Spleen (tissue), 11 donors: ENCODE measurements at regions not wholly inside any gene's neighbourhood (a gene's known extent, or its start where the extent isn't known, plus 50 kb on each side); places are given as distances from the start of the nearest gene placed in this dataset.

ENCODE experiments used
- DNase-seq: peaks from one replicate; pipeline ENCODE4 v3.0.0-alpha.2; 2020
- H3K27ac ChIP-seq, 8 donors: fragments of 200-600 bp; sonication (generic) in 7 of 8; 1 replicate in 4 of 8; 2 replicates in 4 of 8; pipeline versions ENCODE4 v1.5.0 to v1.8.0; 2016 to 2021; ENCODE audit warnings: inconsistent platforms in 4 of 8, mild to moderate bottlenecking in 4 of 8, moderate library complexity in 1 of 8
- H3K27me3 ChIP-seq, 7 donors: fragments of 200-600 bp; sonication (generic) in 6 of 7; replicated peaks in 1 of 7; 1 replicate in 4 of 7; 2 replicates in 3 of 7; pipeline versions ENCODE4 v1.5.0 to v1.8.0; 2016 to 2021; ENCODE audit warnings: inconsistent platforms in 3 of 7, mild to moderate bottlenecking in 1 of 7
- H3K36me3 ChIP-seq, 6 donors: fragments of 200-600 bp; sonication (generic) in 5 of 6; 1 replicate in 4 of 6; 2 replicates in 2 of 6; pipeline versions ENCODE4 v1.5.0 to v1.8.0; 2016 to 2021; ENCODE audit warnings: inconsistent platforms in 2 of 6
- H3K4me1 ChIP-seq, 6 donors: fragments of 200-600 bp; sonication (generic) in 5 of 6; 1 replicate in 3 of 6; 2 replicates in 3 of 6; pipeline versions ENCODE4 v1.5.0 to v1.8.0; 2016 to 2021; ENCODE audit warnings: inconsistent platforms in 3 of 6
- H3K4me3 ChIP-seq, 8 donors: fragments of 200-600 bp; sonication (generic) in 7 of 8; 1 replicate in 4 of 8; 2 replicates in 4 of 8; pipeline versions ENCODE4 v1.5.0 to v1.8.0; 2016 to 2021; ENCODE audit warnings: inconsistent platforms in 4 of 8, mild to moderate bottlenecking in 4 of 8, moderate library complexity in 2 of 8
- H3K9me3 ChIP-seq, 8 donors: fragments of 200-600 bp; sonication (generic) in 7 of 8; 1 replicate in 4 of 8; 2 replicates in 4 of 8; pipeline versions ENCODE4 v1.5.0 to v1.8.0; 2016 to 2021; ENCODE audit warnings: inconsistent platforms in 4 of 8
- CTCF ChIP-seq, 11 experiments: fragments of 200-600 bp in 7 of 11; fragments of 450-650 bp in 4 of 11; sonication (generic) in 4 of 11; IDR thresholded peaks in 8 of 11; conservative IDR thresholded peaks in 3 of 11; 1 replicate in 7 of 11; 2 replicates in 4 of 11; pipeline versions ENCODE4 v1.4.0 to v1.8.0; 2016 to 2021; ENCODE audit warnings: antibody characterized with exemption in 11 of 11, inconsistent platforms in 4 of 11, mild to moderate bottlenecking in 1 of 11
- POLR2A ChIP-seq, 3 donors: fragments of 450-650 bp; IDR thresholded peaks; one replicate each; pipeline ENCODE4 v1.5.1; 2017; ENCODE audit warnings: antibody characterized with exemption in 3 of 3, mild to moderate bottlenecking in 1 of 3
- POLR2AphosphoS5 ChIP-seq, 3 donors: sonication (generic); formaldehyde crosslinking; IDR thresholded peaks; one replicate each; pipeline ENCODE4 v1.5.1; 2017; ENCODE audit warnings: antibody characterized with exemption in 3 of 3
- WGBS, 5 donors: extraction: QIAGEN DNeasy Blood & Tissue Kit in 3 of 5; methylation state at CpG; one replicate each; pipeline versions ENCODE4 v1.1.5 to v1.1.7; 2013 to 2018; 5-methylcytosine and 5-hydroxymethylcytosine counted together
- intact Hi-C: fragments of 100-400 bp; cut with DNase I; formaldehyde crosslinking; loops from one replicate; pipeline ENCODE4 v1.15.0; 2023; ENCODE audit warnings: low total_unique reads
- donor health status: healthy with polysubstance abuse.
- donor health status: DM: no; HTN: no; CAD: no; lungs with moderate emphysema.
- donor health status: DM: no; HTN: no; CAD: no.
- donor health status: Bipolar disorder and iron deficiency.
- donor health status: healthy.
- donor health status: DM: no; HTN: no; CAD: no.
- donor health status: DM: yes; HTN: yes; CAD: no.

DNA sequence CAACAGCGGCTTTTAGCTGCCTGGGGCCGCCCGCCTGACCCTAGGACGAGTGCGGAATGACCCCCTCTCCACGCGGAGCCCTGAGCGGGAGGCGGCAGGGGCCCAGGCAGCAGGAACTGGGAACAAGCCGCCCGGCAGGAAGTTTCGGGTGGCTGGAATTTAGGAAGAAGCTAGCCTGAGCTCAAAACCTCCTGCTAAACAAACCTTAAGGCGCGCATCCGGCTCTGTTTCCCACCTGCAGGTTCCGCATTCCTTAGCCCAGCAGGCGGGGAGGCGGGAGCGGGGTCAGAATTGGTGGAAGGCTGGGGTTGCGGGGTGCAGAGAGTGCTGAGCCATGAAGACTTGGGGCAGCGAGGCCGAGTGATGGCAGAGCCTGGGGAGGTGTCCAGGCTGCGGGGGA, 813.9 kb downstream of the KCNJ18 start:
- WGBS, 5 donors = 80 to 84% (median 81%) methylated on average over 23 of the region's 23 CpGs
- no peak for DNase-seq
- no peaks in the 10 kb centered on the region for H3K4me1 ChIP-seq
- TF ChIP-seq POLR2A (IDR thresholded peaks at IDR 0.05) (no peak), POLR2AphosphoS5 (IDR thresholded peaks at IDR 0.05) (no peak), CTCF (IDR thresholded peaks at IDR 0.05 in 8 of 11, conservative IDR thresholded peaks at IDR 0.05 in 3 of 11) (no peak)
- peaks cover 0 to 71% (median 35%) of the 10 kb centered on the region in 8 donors for H3K9me3 ChIP-seq
- intact Hi-C loops = no loop called here
- H3K36me3 ChIP-seq = no peaks in the 10 kb centered on the region
- no peaks in the 10 kb centered on the region for H3K27me3 ChIP-seq
- H3K4me3 ChIP-seq = no peak overlapping the region
- no peak overlapping the region for H3K27ac ChIP-seq

DNA sequence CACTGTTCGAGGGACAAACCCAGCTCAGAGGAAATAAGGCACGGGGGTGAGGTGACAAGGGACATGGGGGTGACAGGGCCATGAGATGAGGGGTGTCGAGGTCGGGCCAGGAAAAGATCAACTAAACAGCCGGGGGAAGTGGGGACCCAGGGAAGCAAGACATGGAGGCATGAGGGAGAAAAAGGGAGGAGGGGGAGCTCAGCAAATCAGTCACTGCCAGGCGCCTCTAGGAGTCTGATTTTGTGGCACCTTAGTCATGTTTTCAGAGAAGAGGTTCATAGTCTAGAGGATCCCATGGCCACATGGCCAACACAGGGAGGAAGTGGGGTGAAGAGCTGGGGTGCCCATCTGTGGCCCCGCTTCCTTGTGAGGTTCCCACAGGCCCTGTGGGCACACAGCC, 814.5 kb downstream of the KCNJ18 start:
- intact Hi-C loops = no loop called here
- TF ChIP-seq POLR2A (IDR thresholded peaks at IDR 0.05) = no peak
- no peak for TF ChIP-seq POLR2AphosphoS5 (IDR thresholded peaks at IDR 0.05)
- no peak for TF ChIP-seq CTCF (IDR thresholded peaks at IDR 0.05 in 8 of 11, conservative IDR thresholded peaks at IDR 0.05 in 3 of 11)
- DNase-seq = no peak

GRCh38 chr17:22507823-22508222, 815.5 kb downstream of the KCNJ18 start:
- 37 to 66% (median 52%) methylated on average over 5 of the region's 5 CpGs for WGBS, 5 donors
- Histone ChIP-seq H3K36me3 (no peaks in the 10 kb centered on the region), H3K9me3 (peaks cover 0 to 62% (median 30%) of the 10 kb centered on the region in 8 donors), H3K27me3 (no peaks in the 10 kb centered on the region), H3K27ac (no peak overlapping the region), H3K4me1 (no peaks in the 10 kb centered on the region), H3K4me3 (no peak overlapping the region)
- intact Hi-C loops = no loop called here
- no peak for DNase-seq
- no peak for TF ChIP-seq POLR2AphosphoS5 (IDR thresholded peaks at IDR 0.05)
- TF ChIP-seq POLR2A (IDR thresholded peaks at IDR 0.05) = no peak
- no peak for TF ChIP-seq CTCF (IDR thresholded peaks at IDR 0.05 in 8 of 11, conservative IDR thresholded peaks at IDR 0.05 in 3 of 11)

More for the DNA sequence above, 814.5 kb downstream of the KCNJ18 start:
- WGBS, 5 donors = 76 to 85% (median 81%) methylated on average over 7 of the region's 7 CpGs
- Histone ChIP-seq H3K4me3 (no peak overlapping the region), H3K27ac (no peak overlapping the region), H3K36me3 (no peaks in the 10 kb centered on the region), H3K27me3 (no peaks in the 10 kb centered on the region), H3K4me1 (no peaks in the 10 kb centered on the region), H3K9me3 (peaks cover 0 to 65% (median 32%) of the 10 kb centered on the region in 8 donors)

DNA sequence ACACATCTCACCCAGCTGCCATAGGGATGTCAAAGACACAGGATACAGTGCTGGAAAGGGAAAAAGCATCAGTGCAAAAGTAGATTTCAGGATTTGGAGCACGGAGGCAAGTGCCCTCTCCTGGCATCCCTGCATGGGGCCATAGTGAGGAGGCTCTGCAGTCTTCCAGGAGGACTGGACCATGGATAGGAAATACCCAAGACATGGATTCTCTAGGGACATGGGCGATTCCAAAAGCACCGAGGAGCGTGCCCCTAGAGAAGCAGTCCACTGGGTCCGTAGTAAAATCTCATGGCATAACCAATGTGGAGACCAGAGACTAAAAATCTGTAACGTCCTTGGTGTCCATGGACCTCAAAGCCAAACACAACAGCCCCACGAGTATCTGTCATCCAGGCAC, 818.2 kb downstream of the KCNJ18 start:
- H3K36me3 ChIP-seq = no peaks in the 10 kb centered on the region
- intact Hi-C loops = no loop called here
- no peak overlapping the region for H3K4me3 ChIP-seq

More for the DNA sequence above, 818.2 kb downstream of the KCNJ18 start:
- no peaks in the 10 kb centered on the region for H3K4me1 ChIP-seq
- peaks cover 0 to 62% (median 20%) of the 10 kb centered on the region in 8 donors for H3K9me3 ChIP-seq
- no peaks in the 10 kb centered on the region for H3K27me3 ChIP-seq
- no peak overlapping the region for H3K27ac ChIP-seq
- 42 to 62% (median 54%) methylated on average over 7 of the region's 7 CpGs for WGBS, 5 donors
- DNase-seq = no peak
- TF ChIP-seq POLR2A (IDR thresholded peaks at IDR 0.05) = no peak
- TF ChIP-seq POLR2AphosphoS5 (IDR thresholded peaks at IDR 0.05) = no peak
- TF ChIP-seq CTCF (IDR thresholded peaks at IDR 0.05 in 8 of 11, conservative IDR thresholded peaks at IDR 0.05 in 3 of 11) = no peak
